H1 (cell line): ENCODE measurements at regions not wholly inside any gene's neighbourhood (a gene's known extent, or its start where the extent isn't known, plus 50 kb on each side); places are given as distances from the start of the nearest gene placed in this dataset.

Source experiments
- CTCF ChIA-PET: fragments of 300-600 bp; sonication (Branson Sonifier 250); formaldehyde crosslinking; loops from one replicate; lab custom pipeline; 2021; ENCODE audit not compliant: partially characterized antibody; lab: Charles Lee
- POLR2A ChIA-PET: fragments of 300-600 bp; sonication (Branson Sonifier 250); formaldehyde crosslinking; loops from one replicate; lab custom pipeline; 2021; ENCODE audit warnings: inconsistent platforms; ENCODE audit not compliant: partially characterized antibody; lab: Charles Lee
- DNase-seq, 2 experiments: peaks; one replicate each; pipeline versions ENCODE4 v3.0.0 to v3.0.0-alpha.2; 2010 to 2022; ENCODE audit warnings: low spot score in 2 of 2, low read depth in 1 of 2, mixed read lengths in 1 of 2
- FAIRE-seq: peaks from 2 replicates; lab custom pipeline; 2011; peaks lifted over from hg19 to GRCh38; lab: Jason Lieb, UNC
- H2AFZ ChIP-seq: 2 replicates; pipeline ENCODE4 v1.8.1; 2012; ENCODE audit warnings: low read length, inconsistent platforms
- H2AK5ac ChIP-seq: 2 replicates; pipeline ENCODE4 v1.6.1; 2013; ENCODE audit warnings: low read depth, low read length
- H2BK120ac ChIP-seq: replicated peaks from 2 replicates; pipeline ENCODE3; 2013; ENCODE audit warnings: low read depth, low read length, inconsistent platforms
- H2BK12ac ChIP-seq: 2 replicates; pipeline ENCODE4 v1.6.1; 2013; ENCODE audit warnings: low read depth, low read length
- H2BK15ac ChIP-seq: 2 replicates; pipeline ENCODE4 v1.6.1; 2013; ENCODE audit warnings: low read length
- H2BK20ac ChIP-seq: 2 replicates; pipeline ENCODE4 v1.6.1; 2013; ENCODE audit warnings: low read length
- H2BK5ac ChIP-seq: 2 replicates; pipeline ENCODE4 v1.6.1; 2013; ENCODE audit warnings: low read depth, low read length
- H3K14ac ChIP-seq: 2 replicates; pipeline ENCODE4 v1.6.1; 2013; ENCODE audit warnings: inconsistent platforms; ENCODE audit not compliant: insufficient read length
- H3K18ac ChIP-seq: 2 replicates; pipeline ENCODE4 v1.6.1; 2013; ENCODE audit warnings: low read length; ENCODE audit errors: extremely low read depth
- H3K23ac ChIP-seq: 2 replicates; pipeline ENCODE4 v1.6.1; 2013; ENCODE audit warnings: inconsistent platforms; ENCODE audit not compliant: insufficient read length
- H3K23me2 ChIP-seq: 2 replicates; pipeline ENCODE4 v1.6.1; 2013; ENCODE audit warnings: low read depth, low read length
- H3K27ac ChIP-seq: 2 replicates; pipeline ENCODE4 v1.6.1; 2011; ENCODE audit warnings: low read depth, low read length, inconsistent platforms
- H3K27me3 ChIP-seq, 4 experiments: replicated peaks in 1 of 4; 1 replicate in 1 of 4; 2 replicates in 3 of 4; pipeline versions ENCODE4 v1.6.1 to v1.8.1; 2011 to 2013; ENCODE audit warnings: low read length in 3 of 4, mild to moderate bottlenecking in 3 of 4, inconsistent platforms in 2 of 4, mixed read lengths in 2 of 4, moderate library complexity in 1 of 4; ENCODE audit not compliant: control insufficient read depth in 3 of 4, insufficient read depth in 3 of 4; ENCODE audit errors: extremely low read depth in 1 of 4
- H3K36me3 ChIP-seq, 4 experiments: 2 replicates each; pipeline versions ENCODE4 v1.6.1 to v1.8.1; 2011 to 2013; ENCODE audit warnings: mild to moderate bottlenecking in 4 of 4, low read length in 3 of 4, moderate library complexity in 2 of 4, control low read depth in 1 of 4, inconsistent platforms in 1 of 4; ENCODE audit not compliant: insufficient read depth in 4 of 4, control insufficient read depth in 2 of 4
- H3K4ac ChIP-seq: replicated peaks from 2 replicates; pipeline ENCODE3; 2013; ENCODE audit warnings: low read length, low read depth, mixed read lengths, inconsistent platforms; ENCODE audit not compliant: insufficient read length
- H3K4me1 ChIP-seq, 4 experiments: replicated peaks in 1 of 4; 1 replicate in 1 of 4; 2 replicates in 3 of 4; pipeline versions ENCODE4 v1.6.1 to v1.8.1; 2011 to 2013; ENCODE audit warnings: low read length in 3 of 4, inconsistent platforms in 2 of 4, mixed read lengths in 1 of 4; ENCODE audit not compliant: insufficient read depth in 4 of 4, control insufficient read depth in 3 of 4
- H3K4me2 ChIP-seq, 2 experiments: 2 replicates each; pipeline versions ENCODE4 v1.6.1 to v1.8.1; 2011 to 2013; ENCODE audit warnings: low read depth in 2 of 2, low read length in 2 of 2, control low read depth in 1 of 2, inconsistent platforms in 1 of 2, mild to moderate bottlenecking in 1 of 2; ENCODE audit not compliant: insufficient read depth in 1 of 2
- H3K4me3 ChIP-seq, 4 experiments: fragments of 200-600, 300-600 bp in 1 of 4; sonication (generic), shearing (Covaris generic), sonication (Bioruptor Twin) in 1 of 4; 2 replicates each; pipeline versions ENCODE4 v1.5.1 to v1.8.1; 2011 to 2016; ENCODE audit warnings: low read length in 4 of 4, low read depth in 3 of 4, control low read depth in 2 of 4, inconsistent platforms in 2 of 4, mild to moderate bottlenecking in 2 of 4, mixed read lengths in 1 of 4, moderate library complexity in 1 of 4; ENCODE audit not compliant: insufficient read depth in 2 of 4; ENCODE audit errors: extremely low read depth in 1 of 4
- H3K56ac ChIP-seq: replicated peaks from 2 replicates; pipeline ENCODE3; 2013; ENCODE audit warnings: low read depth, mild to moderate bottlenecking, mixed read lengths, low read length, inconsistent platforms; ENCODE audit not compliant: insufficient read length
- H3K79me1 ChIP-seq: 2 replicates; pipeline ENCODE4 v1.6.1; 2013; ENCODE audit warnings: low read depth, low read length, control low read depth
- H3K79me2 ChIP-seq, 2 experiments: 2 replicates each; pipeline versions ENCODE4 v1.6.1 to v1.8.1; 2012 to 2013; ENCODE audit warnings: low read length in 2 of 2, mild to moderate bottlenecking in 2 of 2, inconsistent platforms in 1 of 2; ENCODE audit not compliant: insufficient read depth in 2 of 2, control insufficient read depth in 1 of 2
- H3K9ac ChIP-seq, 4 experiments: replicated peaks in 1 of 4; 1 replicate in 1 of 4; 2 replicates in 3 of 4; pipeline versions ENCODE4 v1.6.1 to v1.8.1; 2011 to 2013; ENCODE audit warnings: low read depth in 3 of 4, low read length in 3 of 4, control low read depth in 2 of 4, mild to moderate bottlenecking in 2 of 4, moderate library complexity in 2 of 4, inconsistent platforms in 1 of 4; ENCODE audit errors: extremely low read depth in 1 of 4
- H3K9me3 ChIP-seq, 2 experiments: 2 replicates each; pipeline versions ENCODE4 v1.6.1 to v1.8.1; 2012 to 2013; ENCODE audit warnings: mild to moderate bottlenecking in 2 of 2, moderate library complexity in 2 of 2, control low read depth in 1 of 2, inconsistent platforms in 1 of 2, low read depth in 1 of 2, low read length in 1 of 2, mixed read lengths in 1 of 2; ENCODE audit not compliant: insufficient read depth in 2 of 2
- H4K20me1 ChIP-seq, 2 experiments: replicated peaks in 1 of 2; 2 replicates each; pipeline versions ENCODE3 to v1.8.1; 2011 to 2013; ENCODE audit warnings: inconsistent platforms in 2 of 2, low read length in 2 of 2, mild to moderate bottlenecking in 1 of 2; ENCODE audit not compliant: insufficient read depth in 2 of 2, control insufficient read depth in 1 of 2
- H4K5ac ChIP-seq: 2 replicates; pipeline ENCODE4 v1.6.1; 2013; ENCODE audit warnings: low read length, low read depth, mixed read lengths, inconsistent platforms; ENCODE audit not compliant: insufficient read length
- H4K8ac ChIP-seq: 2 replicates; pipeline ENCODE4 v1.8.0; 2013; ENCODE audit warnings: mild to moderate bottlenecking, moderate library complexity, low read length, inconsistent platforms; ENCODE audit not compliant: insufficient read depth; ENCODE audit errors: extremely low read depth
- H4K91ac ChIP-seq: replicated peaks from 2 replicates; pipeline ENCODE3; 2013; ENCODE audit warnings: low read length, mixed read lengths, inconsistent platforms; ENCODE audit not compliant: insufficient read length
- BCL11A ChIP-seq, 2 experiments: IDR thresholded peaks; one replicate each; pipeline ENCODE4 v1.6.1; 2011; ENCODE audit warnings: low read depth in 2 of 2, low read length in 2 of 2, mild to moderate bottlenecking in 2 of 2
- CBX8 ChIP-seq: fragments of 300-800, 300-1000 bp; sonication (generic); IDR thresholded peaks from 2 replicates; pipeline ENCODE4 v1.7.1; 2016; ENCODE audit warnings: low read depth, low read length, borderline replicate concordance
- GABPA ChIP-seq: IDR thresholded peaks from 2 replicates; pipeline ENCODE4 v1.6.1; 2011; ENCODE audit warnings: mild to moderate bottlenecking, low read length, moderate library complexity, borderline replicate concordance; ENCODE audit not compliant: insufficient read depth
- HDAC2 ChIP-seq, 2 experiments: fragments of 300-600 bp in 1 of 2; sonication (generic) in 1 of 2; IDR thresholded peaks; 2 replicates each; pipeline ENCODE4 v1.6.1; 2011 to 2012; ENCODE audit warnings: low read depth in 2 of 2, low read length in 2 of 2, mild to moderate bottlenecking in 2 of 2, moderate library complexity in 2 of 2, borderline replicate concordance in 1 of 2, inconsistent platforms in 1 of 2
- JUN ChIP-seq: IDR thresholded peaks from 2 replicates; pipeline ENCODE4 v1.6.1; 2011; ENCODE audit warnings: low read depth, mild to moderate bottlenecking, improper control_type of control experiment, low read length
- NRF1 ChIP-seq: IDR thresholded peaks from 2 replicates; pipeline ENCODE4 v1.6.1; 2011; ENCODE audit warnings: mild to moderate bottlenecking, low read depth, low read length, improper control_type of control experiment
- POU5F1 ChIP-seq: IDR thresholded peaks from 2 replicates; pipeline ENCODE4 v1.6.1; 2011; ENCODE audit warnings: low read depth, mild to moderate bottlenecking, low read length, moderate library complexity
- RAD21 ChIP-seq, 2 experiments: IDR thresholded peaks in 1 of 2; conservative IDR thresholded peaks in 1 of 2; 2 replicates each; pipeline ENCODE4 v1.6.1; 2011; ENCODE audit warnings: low read depth in 2 of 2, low read length in 2 of 2, improper control_type of control experiment in 1 of 2, inconsistent platforms in 1 of 2, mild to moderate bottlenecking in 1 of 2, moderate library complexity in 1 of 2
- RNF2 ChIP-seq: fragments of 200-900, 300-1000 bp; sonication (generic); IDR thresholded peaks from 2 replicates; pipeline ENCODE4 v1.7.1; 2016; ENCODE audit warnings: borderline replicate concordance, low read depth, mild to moderate bottlenecking, antibody characterized with exemption, low read length; ENCODE audit not compliant: poor library complexity, severe bottlenecking; ENCODE audit errors: missing control alignments
- SP1 ChIP-seq: IDR thresholded peaks from 2 replicates; pipeline ENCODE4 v1.6.1; 2011; ENCODE audit warnings: low read depth, low read length
- TAF1 ChIP-seq: IDR thresholded peaks from 2 replicates; pipeline ENCODE4 v1.6.1; 2011; ENCODE audit warnings: mild to moderate bottlenecking, low read depth, low read length
- TCF12 ChIP-seq: IDR thresholded peaks from 2 replicates; pipeline ENCODE4 v1.6.1; 2011; ENCODE audit warnings: low read depth, mild to moderate bottlenecking, low read length
- WGBS, 2 experiments: shearing (Covaris generic) in 1 of 2; methylation state at CpG; one replicate each; pipeline versions ENCODE4 v1.1.6 to v1.1.7; 2013 to 2015; ENCODE audit warnings: low lambda C conversion rate in 2 of 2, mixed read lengths in 2 of 2, inconsistent platforms in 1 of 2, low coverage in 1 of 2, missing lambda C conversion rate in 1 of 2; ENCODE audit not compliant: insufficient replicate concordance in 2 of 2, insufficient coverage in 1 of 2, insufficient read length in 1 of 2; ENCODE audit errors: extremely low coverage in 1 of 2, missing lambda C conversion rate in 1 of 2; 5-methylcytosine and 5-hydroxymethylcytosine counted together

- POLR2A ChIA-PET = no interaction called here
- Histone ChIP-seq H3K23ac (no peak overlapping the region), H3K23me2 (no peaks in the 10 kb centered on the region), H3K27me3 (no peaks in the 10 kb centered on the region), H3K79me1 (no peaks in the 10 kb centered on the region), H3K9ac (no peak overlapping the region), H3K79me2 (no peaks in the 10 kb centered on the region), H2BK5ac (no peak overlapping the region), H3K4me3 (no peak overlapping the region), H2BK20ac (no peak overlapping the region), H4K8ac (no peak overlapping the region), H3K4me1 (no peaks in the 10 kb centered on the region), H2BK15ac (no peak overlapping the region), H3K14ac (no peak overlapping the region), H2AFZ (no peak overlapping the region), H3K36me3 (peaks cover 0 to 3% (median 0%) of the 10 kb centered on the region in 4 experiments; a peak in 1 of 8 replicates), H3K27ac (no peak overlapping the region), H2BK12ac (no peak overlapping the region), H4K20me1 (no peaks in the 10 kb centered on the region), H3K4me2 (no peak overlapping the region), H3K4ac (no peak overlapping the region), H2AK5ac (no peak overlapping the region), H4K5ac (no peak overlapping the region), H3K9me3 (peaks cover 7 to 11% of the 10 kb centered on the region in 2 experiments), H4K91ac (no peak overlapping the region), H2BK120ac (no peak overlapping the region), H3K56ac (no peak overlapping the region), H3K18ac (no peak overlapping the region)
- WGBS, 2 experiments = 87% methylated on average over 3 of the region's 3 CpGs; no CpG with 5 or more reads in 1 of the 2 experiments
- TF ChIP-seq BCL11A (IDR thresholded peaks at IDR 0.05; ENCODE audit: low read depth in 2 of 2, low read length in 2 of 2) = no peak
- TF ChIP-seq GABPA = no peak
- no peak for TF ChIP-seq HDAC2 (IDR thresholded peaks at IDR 0.05; ENCODE audit: borderline replicate concordance in 1 of 2, low read depth in 2 of 2, low read length in 2 of 2)
- TF ChIP-seq SP1 = no peak
- no peak for TF ChIP-seq NRF1
- TF ChIP-seq JUN = no peak
- TF ChIP-seq RAD21 (IDR thresholded peaks at IDR 0.05 in 1 of 2, conservative IDR thresholded peaks at IDR 0.05 in 1 of 2; ENCODE audit: low read depth in 2 of 2, low read length in 2 of 2) = no peak
- TF ChIP-seq TCF12 = no peak
- TF ChIP-seq TAF1 = no peak
- no peak for TF ChIP-seq POU5F1
- no peak for TF ChIP-seq RNF2
- no peak for TF ChIP-seq CBX8
- no peak for DNase-seq
- CTCF ChIA-PET = no interaction called here
- no peak for FAIRE-seq
Measured at GRCh38 chr1:90162216-90162615, 167.3 kb downstream of the ZNF326 start.
